MM.1S (cell line): ENCODE measurements at regions not wholly inside any gene's neighbourhood (a gene's known extent, or its start where the extent isn't known, plus 50 kb on each side); places are given as distances from the start of the nearest gene placed in this dataset.

Source experiments
- DNase-seq: peaks from one replicate; pipeline ENCODE4 v3.0.0-alpha.2; 2015
- H2AFZ ChIP-seq: fragments of 300-600 bp; sonication (generic); 2 replicates; pipeline ENCODE4 v1.6.0; 2016; ENCODE audit warnings: antibody characterized with exemption, low read length
- H3F3A ChIP-seq: fragments of 300-600 bp; sonication (generic); 2 replicates; pipeline ENCODE4 v1.6.1; 2016; ENCODE audit warnings: mild to moderate bottlenecking, antibody characterized with exemption, low read length, moderate library complexity, mixed read lengths; ENCODE audit not compliant: insufficient read depth
- H3K27ac ChIP-seq: fragments of 300-600 bp; sonication (generic); 2 replicates; pipeline ENCODE4 v1.5.1; 2016; ENCODE audit warnings: mild to moderate bottlenecking, low read length
- H3K27me3 ChIP-seq: fragments of 300-600 bp; sonication (generic); replicated peaks from 2 replicates; pipeline ENCODE4 v1.6.0; 2016; ENCODE audit warnings: low read length; ENCODE audit not compliant: insufficient read depth
- H3K36me3 ChIP-seq: fragments of 300-600 bp; sonication (generic); replicated peaks from 2 replicates; pipeline ENCODE4 v1.6.1; 2016; ENCODE audit warnings: mild to moderate bottlenecking, low read length, mixed read lengths; ENCODE audit not compliant: insufficient read depth
- H3K4me1 ChIP-seq: fragments of 300-600 bp; sonication (generic); 2 replicates; pipeline ENCODE4 v1.6.1; 2016; ENCODE audit warnings: low read length, mixed read lengths
- H3K4me2 ChIP-seq: fragments of 300-600 bp; sonication (generic); 2 replicates; pipeline ENCODE4 v1.6.0; 2016; ENCODE audit warnings: low read depth, low read length
- H3K4me3 ChIP-seq: fragments of 300-600 bp; sonication (generic); 2 replicates; pipeline ENCODE4 v1.5.1; 2016; ENCODE audit warnings: low read length, mixed read lengths
- H3K79me2 ChIP-seq: fragments of 300-600 bp; sonication (generic); 2 replicates; pipeline ENCODE4 v1.6.1; 2016; ENCODE audit warnings: mixed run types, low read length, mixed read lengths
- H3K9ac ChIP-seq: fragments of 300-600 bp; sonication (generic); 2 replicates; pipeline ENCODE4 v1.6.1; 2016; ENCODE audit warnings: low read length, mixed read lengths
- H3K9me2 ChIP-seq: fragments of 300-600 bp; sonication (generic); replicated peaks from 2 replicates; pipeline ENCODE4 v1.6.1; 2016; ENCODE audit warnings: mild to moderate bottlenecking, low read length, mixed read lengths; ENCODE audit not compliant: insufficient read depth
- H3K9me3 ChIP-seq: fragments of 300-600 bp; sonication (generic); replicated peaks from 2 replicates; pipeline ENCODE4 v1.6.1; 2016; ENCODE audit warnings: mild to moderate bottlenecking, low read length, mixed read lengths; ENCODE audit not compliant: insufficient read depth
- H4K20me1 ChIP-seq: fragments of 300-600 bp; sonication (generic); 2 replicates; pipeline ENCODE4 v1.6.1; 2016; ENCODE audit warnings: mild to moderate bottlenecking, low read length, moderate library complexity, mixed read lengths; ENCODE audit not compliant: insufficient read depth
- CTCF ChIP-seq: fragments of 300-600 bp; sonication (generic); IDR thresholded peaks from 2 replicates; pipeline ENCODE4 v1.5.1; 2016; ENCODE audit warnings: antibody characterized with exemption, low read length, mixed read lengths
- EZH2 ChIP-seq: fragments of 300-600 bp; sonication (generic); optimal IDR thresholded peaks from 2 replicates; pipeline ENCODE3; 2017; ENCODE audit warnings: low read depth, mild to moderate bottlenecking, antibody characterized with exemption, low read length, mixed read lengths
- EZH2phosphoT487 ChIP-seq: fragments of 300-600 bp; sonication (generic); IDR thresholded peaks from 2 replicates; pipeline ENCODE4 v1.6.1; 2018; ENCODE audit warnings: antibody characterized with exemption, low read length

DNA sequence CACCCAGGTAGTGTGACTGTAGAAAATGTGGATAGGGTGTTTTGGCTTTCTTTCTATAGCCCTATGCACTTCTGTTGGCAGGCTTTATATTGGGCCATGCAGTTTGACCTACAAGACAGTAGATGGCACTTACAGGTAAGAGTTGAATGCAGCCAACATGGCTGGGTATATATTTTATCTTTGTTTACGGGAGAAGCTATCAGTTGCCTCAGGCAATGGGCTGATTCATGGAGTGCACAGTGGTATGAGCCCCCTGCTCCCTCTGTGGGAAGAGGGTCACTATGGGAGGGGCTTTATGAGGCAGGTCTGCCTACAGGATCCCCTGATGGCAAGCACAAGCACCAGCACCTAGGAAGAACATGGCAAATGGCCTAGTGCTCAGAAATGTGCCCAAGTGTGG lies 301.2 kb upstream of the CDIN1 start:
- Histone ChIP-seq H3K9me2 (no peaks in the 10 kb centered on the region), H3F3A (no peaks in the 10 kb centered on the region), H4K20me1 (no peaks in the 10 kb centered on the region), H3K27me3 (no peaks in the 10 kb centered on the region), H3K27ac (no peak overlapping the region), H3K9ac (no peak overlapping the region), H3K4me1 (no peaks in the 10 kb centered on the region), H3K9me3 (no peaks in the 10 kb centered on the region), H3K4me2 (no peak overlapping the region), H3K4me3 (no peak overlapping the region), H3K36me3 (no peaks in the 10 kb centered on the region), H3K79me2 (no peaks in the 10 kb centered on the region), H2AFZ (no peak overlapping the region)
- no peak for TF ChIP-seq CTCF
- no peak for TF ChIP-seq EZH2phosphoT487
- DNase-seq, result no peak

DNA sequence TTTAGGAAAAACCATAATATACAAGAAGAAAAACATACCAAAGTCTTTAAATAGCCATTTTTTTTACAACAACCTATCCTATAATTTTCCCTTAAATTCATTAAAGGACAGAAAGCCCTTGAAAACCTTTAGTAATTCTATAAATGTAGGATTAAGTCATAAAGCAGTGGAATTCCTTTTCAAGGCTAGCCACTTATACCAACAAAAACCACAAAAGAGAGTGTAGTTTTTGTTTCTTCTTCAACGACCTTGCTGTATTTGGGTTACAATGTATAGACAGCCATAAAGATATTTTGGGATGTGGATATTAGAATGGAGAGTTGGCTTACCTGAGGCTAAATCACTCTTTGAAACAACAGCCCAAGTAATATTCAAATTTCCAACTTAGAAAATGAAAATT lies 296.6 kb upstream of the CDIN1 start:
- Histone ChIP-seq H3K27me3 (no peaks in the 10 kb centered on the region), H3K27ac (no peak overlapping the region), H3K79me2 (no peaks in the 10 kb centered on the region), H3K4me3 (no peak overlapping the region), H3K4me1 (no peaks in the 10 kb centered on the region), H3K9ac (no peak overlapping the region), H4K20me1 (no peaks in the 10 kb centered on the region), H3K4me2 (no peak overlapping the region), H3K36me3 (no peaks in the 10 kb centered on the region), H2AFZ (no peak overlapping the region), H3K9me2 (no peaks in the 10 kb centered on the region), H3F3A (no peaks in the 10 kb centered on the region), H3K9me3 (no peaks in the 10 kb centered on the region)
- TF ChIP-seq EZH2phosphoT487 (no peak), CTCF (no peak), EZH2 (no peak)
- no peak for DNase-seq

GRCh38 chr15:36284911-36285310 lies 294.5 kb upstream of the CDIN1 start:
- no peak for TF ChIP-seq CTCF
- TF ChIP-seq EZH2phosphoT487, result no peak
- no peak for TF ChIP-seq EZH2
- H3F3A ChIP-seq, result no peaks in the 10 kb centered on the region
- no peaks in the 10 kb centered on the region for H3K9me3 ChIP-seq
- H3K4me2 ChIP-seq, result no peak overlapping the region
- no peaks in the 10 kb centered on the region for H3K9me2 ChIP-seq
- H3K4me3 ChIP-seq, result no peak overlapping the region
- no peaks in the 10 kb centered on the region for H3K36me3 ChIP-seq
- no peak overlapping the region for H3K27ac ChIP-seq
- no peaks in the 10 kb centered on the region for H3K27me3 ChIP-seq
- no peak overlapping the region for H2AFZ ChIP-seq
- no peak for DNase-seq
- no peaks in the 10 kb centered on the region for H3K79me2 ChIP-seq
- no peak overlapping the region for H3K9ac ChIP-seq
- H3K4me1 ChIP-seq, result no peaks in the 10 kb centered on the region
- no peaks in the 10 kb centered on the region for H4K20me1 ChIP-seq

DNA sequence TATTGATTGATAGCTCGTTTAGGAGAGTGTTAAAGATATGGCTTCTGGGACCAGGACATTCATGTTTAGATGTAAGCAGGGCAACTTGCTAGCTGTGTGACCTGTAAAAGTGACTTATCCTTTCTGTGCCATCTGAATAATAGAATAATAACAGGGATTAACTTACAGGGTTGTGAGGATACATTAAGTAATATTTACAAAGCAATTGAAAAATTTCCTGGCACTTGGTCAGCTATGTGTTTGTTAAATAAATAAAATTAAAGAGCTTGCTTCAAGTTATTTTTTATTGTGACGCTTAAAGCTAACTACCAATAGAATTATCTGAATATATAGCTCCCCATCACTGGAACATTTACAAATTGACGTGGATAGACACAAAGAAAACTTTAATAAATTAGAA lies 287.9 kb upstream of the CDIN1 start:
- no peak for TF ChIP-seq EZH2phosphoT487
- TF ChIP-seq EZH2, result no peak
- no peak for TF ChIP-seq CTCF
- H3K27ac ChIP-seq, result no peak overlapping the region
- no peaks in the 10 kb centered on the region for H3F3A ChIP-seq
- no peaks in the 10 kb centered on the region for H3K36me3 ChIP-seq
- H3K9me3 ChIP-seq, result no peaks in the 10 kb centered on the region
- no peak for DNase-seq
- H3K27me3 ChIP-seq, result no peaks in the 10 kb centered on the region
- H3K4me2 ChIP-seq, result no peak overlapping the region
- no peak overlapping the region for H2AFZ ChIP-seq
- H3K4me3 ChIP-seq, result no peak overlapping the region
- H3K9ac ChIP-seq, result no peak overlapping the region
- no peaks in the 10 kb centered on the region for H3K79me2 ChIP-seq
- no peaks in the 10 kb centered on the region for H3K4me1 ChIP-seq
- no peaks in the 10 kb centered on the region for H3K9me2 ChIP-seq
- H4K20me1 ChIP-seq, result no peaks in the 10 kb centered on the region
